K562 (cell line): ENCODE measurements at regions not wholly inside any gene's neighbourhood (a gene's known extent, or its start where the extent isn't known, plus 50 kb on each side); places are given as distances from the start of the nearest gene placed in this dataset.

Source experiments
- ATAC-seq: fragments of 200-7000 bp; cut with Tn5 transposase; 3 replicates; pipeline ENCODE4 v1.9.1; 2020; ENCODE audit warnings: moderate library complexity
- BruUV-seq: library from RNA; stranded (reverse); fragments of 400-500 nt; replicated peaks from 2 replicates; lab custom pipeline; 2021; lab: Mats Ljungman, UMichigan
- CTCF ChIA-PET: fragments of 300-600 bp; formaldehyde crosslinking; extraction: SDS; loops from one replicate; lab custom pipeline; 2021; ENCODE audit warnings: low intra/inter-chr PET ratio; lab: Yijun Ruan, JAX
- POLR2A ChIA-PET: fragments of 300-600, 350-650 bp; sonication (Branson Sonifier 250); formaldehyde crosslinking; extraction: SDS; loops from one replicate; lab custom pipeline; 2021; ENCODE audit warnings: antibody characterized with exemption, inconsistent platforms; lab: Yijun Ruan, JAX
- DNase-seq, 4 experiments: peaks; one replicate each; pipeline versions ENCODE4 v3.0.0 to v3.0.0-alpha.2; 2011 to 2018; ENCODE audit warnings: low spot score in 3 of 4, mixed read lengths in 3 of 4; ENCODE audit errors: extremely low read depth in 1 of 4
- FAIRE-seq: peaks from 2 replicates; lab custom pipeline; 2011; peaks lifted over from hg19 to GRCh38; lab: Jason Lieb, UNC
- H2AFZ ChIP-seq: 2 replicates; pipeline ENCODE4 v1.6.0; 2011; ENCODE audit warnings: low read depth, low read length, control low read depth, inconsistent platforms
- H3K27ac ChIP-seq: fragments of 200-600 bp; 3 replicates; pipeline ENCODE4 v1.8.0; 2011; ENCODE audit warnings: low read depth, mild to moderate bottlenecking, control low read depth, inconsistent platforms, low read length, moderate library complexity, mixed read lengths; ENCODE audit errors: extremely low read depth
- H3K27me3 ChIP-seq, 2 experiments: fragments of 300-600 bp in 1 of 2; 2 replicates in 1 of 2; 3 replicates in 1 of 2; pipeline versions ENCODE4 v1.6.0 to v1.8.0; 2011; ENCODE audit warnings: inconsistent platforms in 2 of 2, low read length in 2 of 2, mild to moderate bottlenecking in 1 of 2, mixed read lengths in 1 of 2, moderate library complexity in 1 of 2; ENCODE audit not compliant: control insufficient read depth in 2 of 2, insufficient read depth in 2 of 2
- H3K36me3 ChIP-seq: fragments of 300-600 bp; 3 replicates; pipeline ENCODE4 v1.8.0; 2011; ENCODE audit warnings: mild to moderate bottlenecking, low read length, inconsistent platforms; ENCODE audit not compliant: control insufficient read depth, insufficient read depth
- H3K4me1 ChIP-seq, 2 experiments: fragments of 200-600 bp in 1 of 2; replicated peaks in 1 of 2; 2 replicates in 1 of 2; 3 replicates in 1 of 2; pipeline versions ENCODE4 v1.5.1 to v1.8.0; 2011; ENCODE audit warnings: inconsistent platforms in 2 of 2, low read length in 2 of 2, mild to moderate bottlenecking in 1 of 2, mixed read lengths in 1 of 2, moderate library complexity in 1 of 2; ENCODE audit not compliant: control insufficient read depth in 2 of 2, insufficient read depth in 2 of 2
- H3K4me2 ChIP-seq: 2 replicates; pipeline ENCODE4 v1.6.1; 2011; ENCODE audit warnings: low read length, control low read depth, inconsistent platforms, mixed read lengths; ENCODE audit not compliant: insufficient read depth
- H3K4me3 ChIP-seq: fragments of 200-600 bp; sonication (generic), shearing (Covaris generic); 2 replicates; pipeline ENCODE4 v1.5.1; 2016; ENCODE audit warnings: control low read depth, inconsistent platforms
- H3K79me2 ChIP-seq: fragments of 200-600 bp; 3 replicates; pipeline ENCODE4 v1.8.0; 2011; ENCODE audit warnings: low read length, inconsistent platforms; ENCODE audit not compliant: control insufficient read depth, insufficient read depth
- H3K9ac ChIP-seq, 2 experiments: 2 replicates each; pipeline versions ENCODE4 v1.6.0 to v1.6.1; 2011; ENCODE audit warnings: low read depth in 2 of 2, low read length in 2 of 2, control low read depth in 1 of 2, inconsistent platforms in 1 of 2, mild to moderate bottlenecking in 1 of 2, mixed read lengths in 1 of 2; ENCODE audit not compliant: insufficient read depth in 1 of 2
- H3K9me1 ChIP-seq: one replicate; pipeline ENCODE4 v1.6.0; 2011; ENCODE audit warnings: inconsistent platforms, mild to moderate bottlenecking, low read length, moderate library complexity; ENCODE audit not compliant: control insufficient read depth, insufficient read depth
- H3K9me3 ChIP-seq: replicated peaks from 2 replicates; pipeline ENCODE4 v1.5.1; 2011; ENCODE audit warnings: low read depth, low read length, inconsistent platforms; ENCODE audit not compliant: control insufficient read depth, insufficient read depth
- H4K20me1 ChIP-seq: replicated peaks from 2 replicates; pipeline ENCODE4 v1.6.1; 2011; ENCODE audit warnings: low read length, inconsistent platforms, mixed read lengths; ENCODE audit not compliant: control insufficient read depth, insufficient read depth
- CREB3 ChIP-seq: fragments of 450-650 bp; conservative IDR thresholded peaks from 2 replicates; pipeline ENCODE4 v1.6.1; 2016; ENCODE audit warnings: missing genetic modification characterization, low read depth, mild to moderate bottlenecking, missing compliant biosample characterization, moderate library complexity
- ESRRA ChIP-seq: fragments of 450-650 bp; IDR thresholded peaks from 2 replicates; pipeline ENCODE4 v1.6.1; 2014; ENCODE audit warnings: low read depth, mild to moderate bottlenecking, moderate library complexity, borderline replicate concordance
- HOMEZ ChIP-seq: fragments of 250-450 bp; sonication (Bioruptor Pico); IDR thresholded peaks from 2 replicates; pipeline ENCODE4 v1.4.0; 2020; ENCODE audit warnings: mild to moderate bottlenecking, moderate library complexity
- NFE2L1 ChIP-seq: fragments of 450-650 bp; IDR thresholded peaks from 2 replicates; pipeline ENCODE4 v1.6.1; 2016; ENCODE audit warnings: missing genetic modification characterization, low read depth, mild to moderate bottlenecking, missing compliant biosample characterization, moderate library complexity, borderline replicate concordance
- PHF21A ChIP-seq: fragments of 450-650 bp; IDR thresholded peaks from 2 replicates; pipeline ENCODE4 v1.6.1; 2017; ENCODE audit warnings: low read depth, borderline replicate concordance
- POLR2AphosphoS5 ChIP-seq: IDR thresholded peaks from 2 replicates; pipeline ENCODE4 v1.6.1; 2011; ENCODE audit warnings: mild to moderate bottlenecking, low read depth, low read length, moderate library complexity; ENCODE audit not compliant: control insufficient read depth, insufficient read depth
- POLR2B ChIP-seq: fragments of 450-650 bp; IDR thresholded peaks from 2 replicates; pipeline ENCODE4 v1.6.1; 2018; ENCODE audit warnings: low read depth; ENCODE audit not compliant: partially characterized antibody
- SRSF7 ChIP-seq: fragments of 200-400 bp; formaldehyde crosslinking; optimal IDR thresholded peaks from 2 replicates; pipeline ENCODE3; 2017; ENCODE audit warnings: mild to moderate bottlenecking, low read depth, low read length
- TCFL5 ChIP-seq: fragments of 250-450 bp; sonication (Bioruptor Pico); conservative IDR thresholded peaks from 2 replicates; pipeline ENCODE4 v1.6.1; 2021; ENCODE audit warnings: mild to moderate bottlenecking, moderate library complexity, matching md5 sums
- ZFP30 ChIP-seq: fragments of 250-450 bp; sonication (Bioruptor Pico); IDR thresholded peaks from 2 replicates; pipeline ENCODE4 v1.8.0; 2022; ENCODE audit warnings: moderate library complexity, mild to moderate bottlenecking, inconsistent platforms, borderline replicate concordance
- ZNF165 ChIP-seq: fragments of 250-450 bp; sonication (Bioruptor Pico); IDR thresholded peaks from 2 replicates; pipeline ENCODE4 v1.4.0; 2020; ENCODE audit warnings: borderline replicate concordance
- ZNF668 ChIP-seq: fragments of 250-450 bp; sonication (Bioruptor Pico); IDR thresholded peaks from 2 replicates; pipeline ENCODE4 v1.8.0; 2022; ENCODE audit warnings: mild to moderate bottlenecking, inconsistent platforms
- WGBS: fragments of 100-300 bp; shearing (Covaris generic); methylation state at CpG from one replicate; pipeline ENCODE4 v1.1.6; 2016; ENCODE audit warnings: low coverage, mixed read lengths; ENCODE audit not compliant: insufficient coverage; ENCODE audit errors: missing lambda C conversion rate; 5-methylcytosine and 5-hydroxymethylcytosine counted together
- in situ Hi-C: fragments of 300-500 bp; cut with MboI; formaldehyde crosslinking; loops from 4 replicates; pipeline ENCODE4 v1.15.0; 2018; ENCODE audit warnings: inconsistent platforms, mixed read lengths
- intact Hi-C: fragments of 100-400 bp; cut with micrococcal nuclease; formaldehyde crosslinking; loops from 2 replicates; pipeline ENCODE4 v1.14.2; 2022

- Histone ChIP-seq H3K27ac (no peak overlapping the region), H3K9me3 (no peaks in the 10 kb centered on the region), H3K4me1 (peaks cover 0 to 23% of the 10 kb centered on the region in 2 experiments; a peak in 2 of 5 replicates), H3K9me1 (no peaks in the 10 kb centered on the region), H3K4me2 (no peak overlapping the region), H3K36me3 (no peaks in the 10 kb centered on the region), H4K20me1 (peaks cover 23% of the 10 kb centered on the region), H3K9ac (no peak overlapping the region), H3K27me3 (peaks cover 95 to 100% of the 10 kb centered on the region in 2 experiments), H2AFZ (no peak overlapping the region), H3K4me3 (no peak overlapping the region), H3K79me2 (no peaks in the 10 kb centered on the region)
- FAIRE-seq (peak; percentile 58), ATAC-seq (no peak), DNase-seq (peak in 1 of 4 experiments; percentile 50)
- BruUV-seq: no TSS peak
- TF ChIP-seq ZNF165 (CRISPR knock-in tag) (no peak), TCFL5 (CRISPR knock-in tag) (no peak), HOMEZ (CRISPR knock-in tag) (no peak), ZNF668 (CRISPR knock-in tag) (no peak), POLR2AphosphoS5 (no peak), PHF21A (no peak), POLR2B (no peak), ESRRA (no peak), NFE2L1 (tag) (no peak), SRSF7 (no peak), ZFP30 (CRISPR knock-in tag) (no peak), CREB3 (tag) (no peak)
- CTCF ChIA-PET: no interaction called here
- intact Hi-C loops: no loop called here
- POLR2A ChIA-PET: interaction anchor here (0.7 to 2.0 kb wide), 2 partner anchors 24 to 67 kb away, joined by 3 to 8 read pairs; no protein-coding TSS in a partner anchor
- in situ Hi-C loops: no loop called here
- 23% methylated on average over 11 of the region's 11 CpGs for WGBS
Observed at GRCh38 chr7:155230169-155230593, 67.5 kb upstream of the INSIG1 start.
